ENCODE measurements at regions not wholly inside any gene's neighbourhood (a gene's known extent, or its start where the extent isn't known, plus 50 kb on each side); places are given as distances from the start of the nearest gene placed in this dataset.

DNA sequence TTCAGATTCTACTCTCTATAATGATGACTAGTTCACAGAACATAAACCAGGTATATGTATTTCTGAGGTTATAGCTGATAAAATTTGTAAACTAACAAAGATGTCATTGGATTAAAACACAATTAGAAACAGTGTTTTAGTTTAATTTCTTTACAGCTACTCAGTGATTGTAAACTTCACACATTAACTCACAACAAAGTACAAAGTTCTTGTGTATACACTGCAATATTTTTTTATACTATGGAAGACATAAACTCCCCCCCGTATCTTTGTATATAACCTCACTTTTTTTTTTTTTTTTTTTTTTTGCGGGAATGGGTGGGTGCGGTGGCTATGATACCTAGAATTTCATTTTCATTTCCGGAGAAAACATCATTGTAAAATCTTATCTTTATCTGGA lies 1043.2 kb downstream of the PCDH18 start:
- TF ChIP-seq RAD21 (IDR thresholded peaks at IDR 0.05; ENCODE audit: low read depth), result no peak
- TF ChIP-seq EP300 (IDR thresholded peaks at IDR 0.05; ENCODE audit: borderline replicate concordance), result no peak
- TF ChIP-seq TEAD4 (IDR thresholded peaks at IDR 0.05), result no peak
- TF ChIP-seq, protein P1, sequence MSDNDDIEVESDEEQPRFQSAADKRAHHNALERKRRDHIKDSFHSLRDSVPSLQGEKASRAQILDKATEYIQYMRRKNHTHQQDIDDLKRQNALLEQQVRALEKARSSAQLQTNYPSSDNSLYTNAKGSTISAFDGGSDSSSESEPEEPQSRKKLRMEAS (IDR thresholded peaks at IDR 0.05), result no peak
- TF ChIP-seq NFIC (IDR thresholded peaks at IDR 0.05), result no peak
- no peak for TF ChIP-seq CREB1 (IDR thresholded peaks at IDR 0.05; ENCODE audit: low read depth)

Measured in Ishikawa (cell line).